Transverse colon (tissue), 4 donors: ENCODE measurements at regions not wholly inside any gene's neighbourhood (a gene's known extent, or its start where the extent isn't known, plus 50 kb on each side); places are given as distances from the start of the nearest gene placed in this dataset.

Experiments
- DNase-seq: peaks from one replicate; pipeline ENCODE4 v3.0.0-alpha.2; 2019
- H3K27ac ChIP-seq, 4 donors: fragments of 200-600 bp; sonication (generic); 2 replicates each; pipeline ENCODE4 v1.5.1; 2016 to 2018; ENCODE audit warnings: inconsistent platforms in 4 of 4
- H3K27me3 ChIP-seq: fragments of 200-600 bp; sonication (generic); 2 replicates; pipeline ENCODE4 v1.5.1; 2017; ENCODE audit warnings: inconsistent platforms
- H3K36me3 ChIP-seq, 4 donors: fragments of 200-600 bp; sonication (generic); 2 replicates each; pipeline ENCODE4 v1.5.1; 2017 to 2019; ENCODE audit warnings: inconsistent platforms in 4 of 4
- H3K4me1 ChIP-seq, 4 donors: fragments of 200-600 bp; sonication (generic); 2 replicates each; pipeline ENCODE4 v1.5.1; 2017 to 2020; ENCODE audit warnings: inconsistent platforms in 4 of 4
- H3K4me3 ChIP-seq, 4 donors: fragments of 200-600 bp; sonication (generic); 1 replicate in 1 of 4; 2 replicates in 3 of 4; pipeline versions ENCODE4 v1.5.1 to v1.6.1; 2017 to 2019; ENCODE audit warnings: inconsistent platforms in 4 of 4
- H3K9me3 ChIP-seq, 2 donors: fragments of 200-600 bp; sonication (generic); 2 replicates each; pipeline ENCODE4 v1.5.1; 2017 to 2019; ENCODE audit warnings: inconsistent platforms in 2 of 2
- CTCF ChIP-seq, 5 experiments: fragments of 200-600 bp in 3 of 5; fragments of 450-650 bp in 2 of 5; sonication (generic) in 3 of 5; IDR thresholded peaks; 1 replicate in 2 of 5; 2 replicates in 3 of 5; pipeline ENCODE4 v1.5.1; 2016 to 2017; ENCODE audit warnings: antibody characterized with exemption in 5 of 5, inconsistent platforms in 3 of 5, mild to moderate bottlenecking in 2 of 5, moderate library complexity in 1 of 5
- EP300 ChIP-seq: sonication (generic); formaldehyde crosslinking; IDR thresholded peaks from one replicate; pipeline ENCODE4 v1.6.1; 2017; ENCODE audit warnings: antibody characterized with exemption, low read depth
- POLR2A ChIP-seq: fragments of 450-650 bp; IDR thresholded peaks from one replicate; pipeline ENCODE4 v1.6.1; 2016; ENCODE audit warnings: antibody characterized with exemption, mild to moderate bottlenecking, moderate library complexity
- POLR2AphosphoS5 ChIP-seq, 3 donors: sonication (generic); formaldehyde crosslinking; IDR thresholded peaks; one replicate each; pipeline ENCODE4 v1.6.1; 2016; ENCODE audit warnings: antibody characterized with exemption in 3 of 3
- WGBS, 2 donors: methylation state at CpG; one replicate each; pipeline ENCODE4 v1.1.5; 2018; ENCODE audit warnings: low coverage in 1 of 2; 5-methylcytosine and 5-hydroxymethylcytosine counted together
- in situ Hi-C, 4 donors: fragments of 200-750 bp; cut with MboI; loops; one replicate each; pipeline versions ENCODE4 v1.15.0 to v1.15.1; 2017; ENCODE audit warnings: low sequenced_read_pairs in 3 of 4, low pct_ligation_motif_present in 1 of 4, low pct_unique_long_range_greater_than_20kb in 1 of 4
- intact Hi-C: fragments of 100-400 bp; cut with DNase I; formaldehyde crosslinking; loops from one replicate; pipeline ENCODE4 v1.15.1; 2023; ENCODE audit warnings: low total_unique reads

GRCh38 chr4:36734334-36734733 is 452.9 kb downstream of the DTHD1 start:
- H3K36me3 ChIP-seq, result no peaks in the 10 kb centered on the region
- no peak for DNase-seq
- peaks cover 0 to 2% of the 10 kb centered on the region in 2 donors for H3K9me3 ChIP-seq
- 89 to 100% methylated on average over 1 of the region's 1 CpG for WGBS, 2 donors
- no peak for TF ChIP-seq EP300
- TF ChIP-seq POLR2AphosphoS5 (IDR thresholded peaks at IDR 0.05), result no peak
- no peak for TF ChIP-seq POLR2A
- no peak for TF ChIP-seq CTCF (IDR thresholded peaks at IDR 0.05)
- H3K4me1 ChIP-seq, result no peaks in the 10 kb centered on the region
- no peak overlapping the region for H3K4me3 ChIP-seq
- in situ Hi-C loops, result no loop called here
- no peaks in the 10 kb centered on the region for H3K27me3 ChIP-seq
- no peak overlapping the region for H3K27ac ChIP-seq
- intact Hi-C loops, result no loop called here

GRCh38 chr4:36737691-36738090 is 456.3 kb downstream of the DTHD1 start:
- Histone ChIP-seq H3K27ac (no peak overlapping the region), H3K9me3 (no peaks in the 10 kb centered on the region), H3K36me3 (no peaks in the 10 kb centered on the region), H3K4me3 (no peak overlapping the region), H3K27me3 (no peaks in the 10 kb centered on the region), H3K4me1 (no peaks in the 10 kb centered on the region)
- TF ChIP-seq POLR2AphosphoS5 (IDR thresholded peaks at IDR 0.05), result no peak
- TF ChIP-seq EP300, result no peak
- TF ChIP-seq POLR2A, result no peak
- TF ChIP-seq CTCF (IDR thresholded peaks at IDR 0.05), result no peak
- intact Hi-C loops, result no loop called here
- in situ Hi-C loops, result no loop called here
- WGBS, 2 donors, result 75 to 84% methylated on average over 2 of the region's 2 CpGs
- DNase-seq, result no peak

- Histone ChIP-seq H3K27me3 (no peaks in the 10 kb centered on the region), H3K27ac (no peak overlapping the region), H3K4me1 (no peaks in the 10 kb centered on the region), H3K9me3 (no peaks in the 10 kb centered on the region), H3K4me3 (no peak overlapping the region), H3K36me3 (no peaks in the 10 kb centered on the region)
- in situ Hi-C loops, result no loop called here
- TF ChIP-seq EP300 (no peak), CTCF (IDR thresholded peaks at IDR 0.05) (no peak), POLR2AphosphoS5 (IDR thresholded peaks at IDR 0.05) (no peak), POLR2A (no peak)
- DNase-seq, result no peak
- intact Hi-C loops, result no loop called here
- WGBS, 2 donors, result 29 to 49% methylated on average over 6 of the region's 6 CpGs
These were observed 459.4 kb downstream of the DTHD1 start for GRCh38 chr4:36740796-36741310.

- Histone ChIP-seq H3K4me1 (no peaks in the 10 kb centered on the region), H3K9me3 (no peaks in the 10 kb centered on the region), H3K4me3 (no peak overlapping the region), H3K27me3 (no peaks in the 10 kb centered on the region), H3K36me3 (no peaks in the 10 kb centered on the region), H3K27ac (no peak overlapping the region)
- WGBS, 2 donors, result 83 to 100% methylated on average over 1 to 12 of the region's 16 CpGs
- intact Hi-C loops (no loop called here), in situ Hi-C loops (no loop called here)
- no peak for TF ChIP-seq POLR2A
- TF ChIP-seq CTCF (IDR thresholded peaks at IDR 0.05), result no peak
- no peak for TF ChIP-seq EP300
- no peak for TF ChIP-seq POLR2AphosphoS5 (IDR thresholded peaks at IDR 0.05)
- DNase-seq, result no peak
These were observed 466.1 kb downstream of the DTHD1 start for GRCh38 chr4:36747277-36748129.
